Vagina (tissue), 2 donors: ENCODE measurements at regions not wholly inside any gene's neighbourhood (a gene's known extent, or its start where the extent isn't known, plus 50 kb on each side); places are given as distances from the start of the nearest gene placed in this dataset.

ENCODE experiments used
- DNase-seq, 2 donors: peaks; one replicate each; pipeline ENCODE4 v3.0.0-alpha.2; 2017; ENCODE audit errors: extremely low spot score in 2 of 2
- H3K27ac ChIP-seq: fragments of 200-600 bp; sonication (generic); one replicate; pipeline ENCODE4 v1.5.1; 2019
- H3K27me3 ChIP-seq: fragments of 200-600 bp; sonication (generic); one replicate; pipeline ENCODE4 v1.5.1; 2019
- H3K36me3 ChIP-seq, 2 donors: fragments of 200-600 bp; sonication (generic); one replicate each; pipeline ENCODE4 v1.5.1; 2017 to 2019
- H3K4me1 ChIP-seq: fragments of 200-600 bp; sonication (generic); one replicate; pipeline ENCODE4 v1.5.1; 2019
- H3K4me3 ChIP-seq, 2 donors: fragments of 200-600 bp; sonication (generic); 1 replicate in 1 of 2; 2 replicates in 1 of 2; pipeline ENCODE4 v1.5.1; 2016 to 2019
- H3K9me3 ChIP-seq: fragments of 200-600 bp; sonication (generic); one replicate; pipeline ENCODE4 v1.5.1; 2019
- CTCF ChIP-seq, 3 experiments: fragments of 450-650 bp in 2 of 3; fragments of 200-600 bp in 1 of 3; sonication (generic) in 1 of 3; IDR thresholded peaks; one replicate each; pipeline ENCODE4 v1.5.1; 2017 to 2019; ENCODE audit warnings: antibody characterized with exemption in 3 of 3, mild to moderate bottlenecking in 2 of 3, moderate library complexity in 2 of 3
- POLR2A ChIP-seq, 2 donors: fragments of 450-650 bp; IDR thresholded peaks; one replicate each; pipeline ENCODE4 v1.6.1; 2017; ENCODE audit warnings: antibody characterized with exemption in 2 of 2, mild to moderate bottlenecking in 2 of 2, moderate library complexity in 2 of 2
- POLR2AphosphoS5 ChIP-seq, 2 donors: sonication (generic); formaldehyde crosslinking; IDR thresholded peaks; one replicate each; pipeline ENCODE4 v1.9.0; 2017; ENCODE audit warnings: antibody characterized with exemption in 2 of 2, mild to moderate bottlenecking in 2 of 2, low read depth in 1 of 2; ENCODE audit not compliant: insufficient read depth in 1 of 2
- intact Hi-C: fragments of 100-400 bp; cut with DNase I; formaldehyde crosslinking; loops from one replicate; pipeline ENCODE4 v1.15.1; 2023

- TF ChIP-seq CTCF (IDR thresholded peaks at IDR 0.05) (no peak), POLR2A (IDR thresholded peaks at IDR 0.05) (no peak)
- intact Hi-C loops = no loop called here
- Histone ChIP-seq H3K4me3 (no peak overlapping the region), H3K27ac (no peak overlapping the region), H3K9me3 (no peaks in the 10 kb centered on the region), H3K36me3 (no peaks in the 10 kb centered on the region), H3K4me1 (no peaks in the 10 kb centered on the region), H3K27me3 (no peaks in the 10 kb centered on the region)
- DNase-seq = no peak
Measured at GRCh38 chr5:68884883-68885282, 208.9 kb upstream of the SLC30A5 start.

- intact Hi-C loops = no loop called here
- Histone ChIP-seq H3K4me1 (no peaks in the 10 kb centered on the region), H3K27ac (no peak overlapping the region), H3K36me3 (no peaks in the 10 kb centered on the region), H3K4me3 (no peak overlapping the region), H3K27me3 (no peaks in the 10 kb centered on the region), H3K9me3 (no peaks in the 10 kb centered on the region)
- no peak for TF ChIP-seq CTCF (IDR thresholded peaks at IDR 0.05)
- no peak for TF ChIP-seq POLR2AphosphoS5 (IDR thresholded peaks at IDR 0.05; ENCODE audit: insufficient read depth in 1 of 2, low read depth in 1 of 2)
- no peak for TF ChIP-seq POLR2A (IDR thresholded peaks at IDR 0.05)
- DNase-seq = no peak
Measured at GRCh38 chr5:68886814-68887213, 207.0 kb upstream of the SLC30A5 start.

GRCh38 chr5:68891718-68892117 is 202.1 kb upstream of the SLC30A5 start:
- no peak for DNase-seq
- no peaks in the 10 kb centered on the region for H3K4me1 ChIP-seq
- intact Hi-C loops = no loop called here
- TF ChIP-seq POLR2AphosphoS5 (IDR thresholded peaks at IDR 0.05; ENCODE audit: insufficient read depth in 1 of 2, low read depth in 1 of 2) = no peak
- no peak for TF ChIP-seq CTCF (IDR thresholded peaks at IDR 0.05)
- no peak for TF ChIP-seq POLR2A (IDR thresholded peaks at IDR 0.05)
- H3K4me3 ChIP-seq = no peak overlapping the region
- no peaks in the 10 kb centered on the region for H3K36me3 ChIP-seq
- no peaks in the 10 kb centered on the region for H3K9me3 ChIP-seq
- H3K27me3 ChIP-seq = no peaks in the 10 kb centered on the region
- no peak overlapping the region for H3K27ac ChIP-seq

- Histone ChIP-seq H3K36me3 (no peaks in the 10 kb centered on the region), H3K4me1 (no peaks in the 10 kb centered on the region), H3K27me3 (no peaks in the 10 kb centered on the region), H3K4me3 (no peak overlapping the region), H3K27ac (no peak overlapping the region), H3K9me3 (no peaks in the 10 kb centered on the region)
- intact Hi-C loops = no loop called here
- no peak for DNase-seq
- TF ChIP-seq CTCF (IDR thresholded peaks at IDR 0.05) (no peak), POLR2AphosphoS5 (IDR thresholded peaks at IDR 0.05; ENCODE audit: insufficient read depth in 1 of 2, low read depth in 1 of 2) (no peak), POLR2A (IDR thresholded peaks at IDR 0.05) (no peak)
Measured at GRCh38 chr5:68894673-68895072, 199.1 kb upstream of the SLC30A5 start.

GRCh38 chr5:68898951-68899471 is 194.8 kb upstream of the SLC30A5 start:
- no peak for TF ChIP-seq POLR2A (IDR thresholded peaks at IDR 0.05)
- TF ChIP-seq CTCF (IDR thresholded peaks at IDR 0.05) = no peak
- no peak for TF ChIP-seq POLR2AphosphoS5 (IDR thresholded peaks at IDR 0.05; ENCODE audit: insufficient read depth in 1 of 2, low read depth in 1 of 2)
- Histone ChIP-seq H3K4me3 (no peak overlapping the region), H3K4me1 (no peaks in the 10 kb centered on the region), H3K27me3 (no peaks in the 10 kb centered on the region), H3K27ac (no peak overlapping the region), H3K9me3 (no peaks in the 10 kb centered on the region), H3K36me3 (no peaks in the 10 kb centered on the region)
- intact Hi-C loops = no loop called here
- no peak for DNase-seq
